ENCODE measurements at regions not wholly inside any gene's neighbourhood (a gene's known extent, or its start where the extent isn't known, plus 50 kb on each side); places are given as distances from the start of the nearest gene placed in this dataset.

DNA sequence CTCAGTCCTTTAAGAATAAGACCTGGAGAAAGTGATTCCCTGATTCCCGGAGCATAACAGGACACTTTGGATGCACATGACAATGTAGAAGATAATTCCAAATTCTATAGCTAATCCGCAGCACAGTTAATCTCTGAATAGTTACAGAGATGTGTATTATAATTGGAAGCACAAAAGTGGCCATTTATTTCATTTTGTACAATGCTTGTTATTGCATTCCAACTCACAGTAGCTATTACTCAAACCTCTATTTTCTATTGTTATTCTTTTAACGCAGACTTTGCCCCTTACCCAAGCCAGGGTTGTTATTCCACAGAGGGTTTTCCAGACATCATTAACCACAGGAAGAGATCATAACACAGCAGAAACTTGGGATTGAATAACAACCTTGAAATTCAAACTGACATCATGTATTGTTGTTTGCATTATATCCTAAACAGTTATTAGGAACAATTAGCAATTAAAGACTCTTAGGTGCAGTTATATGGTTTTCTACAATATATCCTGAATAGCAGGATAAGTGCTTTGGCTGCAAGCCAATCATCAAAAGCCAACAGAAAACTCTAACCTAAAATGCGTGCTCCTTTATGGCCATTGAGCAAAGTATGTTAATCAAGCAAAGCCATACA lies 984.0 kb upstream of the TENM3 start:
- DNase-seq (ENCODE audit: low read depth in 1 of 2, low spot score in 1 of 2), result no peak

DNA sequence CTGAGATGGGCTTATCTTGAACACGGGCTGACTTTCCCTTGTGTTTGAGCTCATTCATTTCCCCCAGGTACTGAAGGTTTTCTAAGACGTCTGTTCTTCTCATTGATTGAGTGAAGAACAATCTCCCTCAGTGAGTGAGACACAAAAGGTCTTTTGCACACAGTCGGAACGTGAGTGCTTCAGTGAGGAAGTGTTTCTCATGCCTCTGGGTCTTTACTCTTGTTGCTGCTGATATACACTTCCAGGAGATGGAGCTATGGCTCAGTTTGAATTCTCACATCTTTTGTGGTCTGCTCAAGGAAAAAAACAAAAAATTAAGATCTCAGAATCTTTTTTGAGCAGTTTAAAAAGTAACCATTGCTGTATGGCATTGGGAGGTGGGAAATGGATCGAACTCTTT lies 981.9 kb upstream of the TENM3 start:
- DNase-seq (ENCODE audit: low read depth in 1 of 2, low spot score in 1 of 2), result no peak

DNA sequence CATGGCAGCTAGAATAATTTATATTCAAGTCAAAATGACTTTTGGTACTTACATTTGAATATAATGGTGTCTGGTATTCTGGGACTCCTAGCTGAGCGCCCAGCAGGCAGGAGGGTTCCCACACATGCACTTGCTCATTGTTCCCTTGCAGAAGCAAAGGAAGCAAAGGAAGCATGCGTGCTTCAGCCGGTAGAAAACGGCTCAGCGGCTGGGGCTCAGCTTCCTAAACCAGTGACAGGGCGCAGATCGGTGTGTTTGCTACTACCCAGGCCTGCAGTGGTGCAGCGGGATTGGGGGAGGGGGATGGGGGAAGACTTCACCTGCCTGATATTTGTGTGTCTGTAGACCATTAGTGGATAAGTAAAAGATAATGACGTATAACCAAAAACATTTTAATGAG lies 978.3 kb upstream of the TENM3 start:
- DNase-seq (ENCODE audit: low read depth in 1 of 2, low spot score in 1 of 2), result no peak

DNA sequence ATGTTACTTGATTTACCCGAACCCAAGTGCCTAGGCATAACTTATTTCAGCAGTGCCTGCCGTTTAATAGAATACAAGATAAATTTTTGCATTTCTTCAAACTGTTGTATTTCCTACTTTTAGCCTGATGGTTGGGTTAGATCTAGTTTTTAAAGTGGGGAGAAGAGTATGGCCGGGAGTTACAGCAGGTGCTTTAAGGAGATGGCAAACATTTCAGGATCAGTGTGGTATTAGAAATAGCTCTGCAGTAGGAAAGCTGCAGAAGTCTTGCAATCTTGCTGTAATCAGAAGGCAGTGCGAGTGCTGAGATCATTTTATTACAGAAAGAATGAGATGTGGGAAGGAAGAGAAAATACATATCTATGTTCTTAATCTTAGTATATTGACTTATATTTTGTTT lies 977.8 kb upstream of the TENM3 start:
- DNase-seq (ENCODE audit: low read depth in 1 of 2, low spot score in 1 of 2), result no peak

DNA sequence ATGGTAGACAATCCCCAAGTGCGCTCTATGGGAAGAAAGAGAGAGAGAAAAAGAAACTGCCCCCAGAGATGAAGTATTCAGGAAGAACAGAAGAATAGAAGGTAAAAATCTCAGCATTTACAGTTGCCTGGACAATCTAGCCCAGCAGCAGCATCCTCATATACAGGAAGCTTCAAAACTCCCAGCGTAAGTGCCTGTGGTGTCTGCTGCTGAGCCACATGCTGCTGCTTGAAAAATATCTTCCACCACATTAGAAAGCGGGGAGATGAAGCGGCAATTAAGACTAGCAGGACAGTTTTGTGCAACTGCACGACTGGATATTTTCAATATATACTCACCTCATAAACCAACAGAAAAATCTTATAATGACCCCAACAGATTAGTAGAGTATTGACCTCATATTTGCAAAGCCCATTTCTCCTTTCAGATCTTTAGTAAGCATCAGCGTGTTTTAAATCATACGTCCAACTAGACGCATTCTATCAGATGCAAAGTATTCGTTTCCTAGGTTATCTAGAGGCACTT lies 972.0 kb upstream of the TENM3 start:
- DNase-seq (ENCODE audit: low read depth in 1 of 2, low spot score in 1 of 2), result no peak

DNA sequence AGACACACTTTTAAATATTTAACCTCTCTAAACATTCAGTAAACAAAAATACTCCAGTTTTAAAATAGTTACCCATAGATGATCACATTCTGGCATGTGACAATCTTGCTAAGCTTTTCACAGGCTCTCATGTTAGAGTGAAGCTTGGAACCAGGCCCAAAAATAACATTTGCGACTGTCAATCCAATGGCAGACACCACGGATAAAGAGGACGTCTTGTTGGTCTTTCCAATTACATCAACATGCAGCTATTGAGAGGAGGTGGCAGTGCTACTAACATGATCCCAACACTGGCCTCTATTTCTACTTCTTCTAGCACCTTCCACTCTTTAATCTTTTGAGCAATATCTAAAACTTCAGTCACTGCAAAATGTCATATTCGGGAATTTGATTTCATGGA lies 970.8 kb upstream of the TENM3 start:
- no peak for DNase-seq (ENCODE audit: low read depth in 1 of 2, low spot score in 1 of 2)

DNA sequence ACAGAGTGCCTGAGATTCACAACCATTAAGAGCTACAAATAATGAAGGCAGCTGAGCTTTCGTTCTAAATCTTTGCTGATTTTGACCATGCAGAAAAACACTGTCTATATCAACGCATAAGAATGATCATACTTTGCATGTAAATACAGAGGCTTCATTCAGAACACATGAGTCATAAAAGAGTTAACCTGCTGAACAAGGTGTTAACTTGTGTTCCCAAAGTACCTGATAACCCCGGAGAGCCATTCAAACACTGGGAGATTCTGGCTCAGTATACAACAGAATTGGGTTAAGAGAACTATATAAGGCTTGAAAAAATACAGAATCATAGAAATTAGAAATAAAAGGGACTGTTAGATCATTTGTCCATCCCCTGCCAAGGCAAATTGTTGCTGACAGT lies 964.3 kb upstream of the TENM3 start:
- DNase-seq (ENCODE audit: low read depth in 1 of 2, low spot score in 1 of 2), result no peak

DNA sequence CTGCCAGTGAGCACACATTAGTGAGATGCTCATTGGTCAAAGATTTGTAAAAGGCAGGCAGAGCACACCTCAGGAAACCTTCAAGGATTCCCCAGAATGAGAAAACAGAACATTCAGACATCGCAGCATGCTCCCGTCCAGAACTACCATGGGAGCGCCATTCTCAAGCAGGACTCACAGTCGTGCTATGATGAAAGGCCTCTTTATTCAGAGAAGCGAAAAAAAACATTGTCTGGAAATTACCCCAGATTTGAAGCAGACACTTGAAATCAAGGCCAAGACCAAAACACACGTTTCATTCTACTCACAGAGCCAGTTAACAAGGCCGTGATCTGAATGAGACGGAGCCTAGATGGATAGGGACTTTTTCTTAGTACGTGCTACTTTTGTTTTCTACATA lies 961.8 kb upstream of the TENM3 start:
- no peak for DNase-seq (ENCODE audit: low read depth in 1 of 2, low spot score in 1 of 2)

DNA sequence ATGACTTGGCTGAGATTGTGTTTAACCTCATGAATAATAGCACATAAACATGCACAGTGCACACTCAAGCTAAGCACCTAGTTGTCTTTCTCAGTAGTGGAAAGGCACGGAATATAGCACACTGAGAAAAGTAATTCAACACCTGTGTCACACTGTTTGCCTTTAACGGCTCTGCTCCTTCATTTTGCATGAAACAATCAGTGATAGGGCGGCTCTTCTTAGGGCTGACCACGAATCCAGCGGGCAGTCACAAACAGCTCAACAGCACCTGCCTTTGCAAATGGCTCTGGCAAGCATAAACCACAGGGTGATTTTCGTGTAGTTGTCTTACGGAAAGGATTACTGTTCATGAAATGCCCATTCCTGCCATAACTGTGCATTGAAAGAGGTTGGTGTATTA lies 954.0 kb upstream of the TENM3 start:
- no peak for DNase-seq (ENCODE audit: low read depth in 1 of 2, low spot score in 1 of 2)

DNA sequence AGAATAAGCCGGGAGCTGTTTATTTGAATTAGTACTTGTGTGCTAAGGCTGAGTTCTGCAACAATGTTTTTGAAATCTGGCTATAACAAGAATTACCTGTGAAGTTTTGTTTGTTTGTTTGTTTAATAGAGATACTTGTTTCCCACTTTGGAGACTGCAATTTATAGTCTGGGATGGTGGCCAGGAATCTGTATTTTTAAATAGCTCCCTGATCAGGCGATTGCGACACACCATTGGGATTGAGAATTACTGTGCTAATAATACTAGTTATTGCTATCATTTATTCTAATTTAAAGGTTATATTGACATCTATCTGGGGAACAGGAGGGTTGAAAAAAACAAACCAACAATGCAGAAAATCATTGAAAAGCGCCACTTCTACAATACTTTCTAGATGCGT lies 951.6 kb upstream of the TENM3 start:
- no peak for DNase-seq (ENCODE audit: low read depth in 1 of 2, low spot score in 1 of 2)

DNA sequence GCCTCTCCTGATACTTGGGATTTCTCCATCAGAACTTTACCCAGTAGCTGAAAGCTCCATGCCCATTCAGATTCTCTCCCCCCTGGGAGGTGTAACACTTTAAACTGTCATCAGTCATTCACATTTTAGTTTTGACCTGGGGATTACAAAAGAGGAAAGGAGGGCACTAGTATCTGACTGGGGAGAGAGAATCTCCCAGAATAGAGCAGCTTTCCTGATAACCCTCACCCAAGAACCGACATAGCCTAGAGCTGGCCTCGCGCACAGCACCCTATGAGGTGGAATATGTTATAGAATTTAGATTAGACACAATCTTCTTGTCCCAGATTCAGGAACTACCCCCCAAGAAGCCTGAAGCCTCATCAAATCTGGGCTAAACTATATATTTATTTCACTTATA lies 950.2 kb upstream of the TENM3 start:
- no peak for DNase-seq (ENCODE audit: low read depth in 1 of 2, low spot score in 1 of 2)

DNA sequence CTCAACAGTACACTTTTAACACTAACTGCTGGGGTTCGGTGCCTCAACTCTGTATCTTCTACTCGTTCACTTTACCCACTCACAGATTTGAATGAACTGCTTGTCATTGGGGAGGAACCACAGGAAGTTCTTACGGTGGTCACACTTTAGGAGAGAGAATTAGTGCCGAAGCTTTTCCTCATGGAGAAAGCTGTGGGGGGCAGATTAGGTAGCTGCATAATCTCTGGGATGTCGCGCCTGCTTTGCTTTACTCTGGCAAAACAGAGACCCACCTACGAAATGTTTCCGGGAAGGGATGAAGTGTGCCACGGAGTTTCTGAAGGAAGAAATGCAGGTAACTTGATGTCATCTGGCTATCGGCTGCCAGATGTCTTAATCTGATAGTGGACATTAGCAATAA lies 949.7 kb upstream of the TENM3 start:
- no peak for DNase-seq (ENCODE audit: low read depth in 1 of 2, low spot score in 1 of 2)

DNA sequence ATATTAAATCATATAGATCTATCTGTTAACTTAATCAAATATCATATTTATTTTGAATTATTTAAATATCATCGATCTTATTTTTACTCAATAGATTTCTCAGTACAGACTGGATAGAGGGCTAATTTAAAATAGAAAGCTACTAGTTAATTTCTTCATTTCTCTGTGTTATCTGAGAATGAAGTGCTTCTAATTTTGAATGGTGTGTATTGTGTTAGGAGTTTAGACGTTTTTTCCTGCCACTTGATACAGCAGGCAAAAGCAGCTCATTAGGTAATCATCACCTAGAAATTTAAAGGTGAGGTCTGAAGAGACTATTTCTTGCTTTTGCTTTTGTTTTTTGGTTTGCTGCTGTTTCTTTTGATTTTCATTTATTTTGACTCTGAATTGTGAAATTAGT lies 948.8 kb upstream of the TENM3 start:
- DNase-seq (ENCODE audit: low read depth in 1 of 2, low spot score in 1 of 2), result no peak

DNA sequence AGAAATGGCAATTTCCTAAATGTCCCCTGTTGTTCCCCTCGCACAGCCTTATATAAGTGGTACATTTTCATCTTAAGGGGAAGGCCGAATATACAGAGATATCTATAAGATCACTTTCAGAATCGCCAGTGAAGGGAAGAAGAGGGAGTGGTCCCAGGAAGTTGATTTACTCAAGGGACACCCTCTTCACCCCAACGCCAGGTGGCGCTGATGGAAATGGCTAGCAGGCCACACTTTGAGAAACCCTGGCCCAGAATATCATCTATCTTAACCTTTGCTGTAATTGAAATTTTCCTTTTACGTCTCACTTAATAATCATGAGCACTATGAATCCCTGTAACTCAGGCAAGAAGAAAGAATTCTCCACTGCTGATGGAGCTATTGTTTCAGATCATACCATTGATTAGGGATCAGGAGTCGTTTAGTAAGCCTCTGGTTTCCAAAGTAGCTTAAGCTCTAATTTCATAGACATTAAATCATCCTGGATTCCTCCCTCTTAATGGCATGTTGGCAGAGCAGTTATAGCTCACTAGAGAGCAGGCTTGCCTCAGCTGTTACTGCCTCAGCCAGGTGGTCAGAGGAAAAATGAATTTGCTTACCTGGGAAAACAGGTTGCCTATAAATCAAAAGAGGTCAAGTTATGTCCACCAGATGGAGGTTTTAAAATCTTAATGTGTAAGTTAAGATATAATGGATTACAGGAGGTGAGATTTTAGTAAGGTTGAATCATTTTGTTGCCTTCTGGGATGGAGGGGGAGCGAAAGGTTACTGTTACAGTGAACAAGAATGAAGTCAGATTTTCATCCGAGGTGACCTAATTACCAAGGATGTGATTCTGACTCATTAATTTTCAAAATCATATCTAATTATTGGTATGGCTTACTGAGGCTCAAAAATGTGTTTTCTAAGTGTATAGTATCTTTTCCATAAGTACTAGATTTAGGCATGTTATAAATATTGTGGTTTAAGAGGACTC lies 941.2 kb upstream of the TENM3 start:
- no peak for DNase-seq (ENCODE audit: low read depth in 1 of 2, low spot score in 1 of 2)

DNA sequence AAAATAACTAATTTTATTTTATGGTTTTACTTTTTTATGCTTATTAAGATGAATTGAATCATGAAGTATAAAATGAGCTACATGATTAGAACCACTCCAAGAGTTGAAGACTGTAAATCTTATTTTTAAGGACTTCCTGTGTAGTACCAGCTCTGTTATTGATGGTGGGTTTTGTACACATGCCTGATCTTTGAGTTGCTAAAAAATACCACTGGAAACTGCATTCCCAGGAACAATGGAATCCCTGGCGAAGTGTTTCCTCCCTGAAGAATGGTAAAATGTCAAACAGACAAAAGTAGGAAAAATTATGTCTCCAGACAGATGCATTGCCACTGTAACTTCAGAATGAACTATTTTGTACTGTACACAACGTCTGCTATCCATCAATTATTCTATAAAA lies 935.4 kb upstream of the TENM3 start:
- DNase-seq (ENCODE audit: low read depth in 1 of 2, low spot score in 1 of 2), result no peak

DNA sequence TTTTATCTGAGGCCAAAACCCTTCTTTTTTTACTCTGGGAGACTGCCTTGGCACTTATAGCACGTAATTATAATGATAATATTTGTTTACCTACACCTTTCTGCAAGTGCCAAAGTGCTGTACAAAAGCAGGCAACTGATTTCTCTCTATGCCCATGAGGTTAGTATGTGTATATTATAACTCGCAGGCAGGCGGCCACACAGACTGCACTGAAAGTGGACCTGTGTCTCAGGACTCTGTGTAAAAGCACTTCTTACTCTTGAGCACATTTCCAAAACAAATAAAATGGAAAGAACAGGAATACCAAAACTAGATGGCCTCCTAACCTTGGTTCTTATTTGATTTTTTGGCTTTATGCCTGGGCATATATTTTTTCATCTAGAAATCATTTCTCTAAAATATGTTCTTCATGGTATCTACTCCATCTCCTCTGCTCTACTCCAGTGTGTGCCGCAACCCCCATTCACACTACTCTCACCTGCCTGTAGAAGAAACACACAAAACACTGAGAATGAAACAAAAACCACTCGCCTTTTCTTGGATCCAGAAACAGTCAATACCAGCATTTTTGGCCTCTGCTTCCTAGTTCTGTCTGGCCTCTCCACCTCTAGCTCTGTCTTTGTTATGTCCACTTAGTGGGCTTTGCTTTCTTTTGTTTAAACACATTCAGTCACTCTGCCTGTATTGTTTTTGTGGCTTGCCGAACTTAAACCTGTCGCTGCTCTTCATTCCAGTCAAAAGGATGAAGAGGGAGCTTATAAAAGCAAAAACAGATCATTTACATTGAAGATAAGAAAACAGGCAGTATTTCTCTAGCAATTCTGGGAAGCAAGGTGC lies 934.5 kb upstream of the TENM3 start:
- no peak for DNase-seq (ENCODE audit: low read depth in 1 of 2, low spot score in 1 of 2)

DNA sequence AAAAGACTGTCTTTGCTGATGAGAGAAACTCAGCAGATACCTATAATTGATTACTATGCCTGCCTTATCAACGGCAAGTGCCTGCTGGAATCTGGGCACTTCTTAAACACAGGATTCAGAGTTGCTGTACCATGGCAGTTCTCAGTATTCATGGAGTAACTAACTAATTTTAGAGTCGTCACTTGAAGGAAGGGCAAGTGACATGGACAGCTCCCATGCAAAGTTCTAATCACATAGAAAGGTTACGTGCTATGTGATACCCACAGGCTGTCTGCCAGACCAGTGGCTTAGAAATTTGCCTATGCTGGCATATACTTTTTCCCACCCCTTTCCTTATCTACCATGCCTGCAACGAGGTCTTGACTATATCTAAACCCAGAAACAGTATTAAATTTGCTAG lies 931.1 kb upstream of the TENM3 start:
- DNase-seq (ENCODE audit: low read depth in 1 of 2, low spot score in 1 of 2), result no peak

DNA sequence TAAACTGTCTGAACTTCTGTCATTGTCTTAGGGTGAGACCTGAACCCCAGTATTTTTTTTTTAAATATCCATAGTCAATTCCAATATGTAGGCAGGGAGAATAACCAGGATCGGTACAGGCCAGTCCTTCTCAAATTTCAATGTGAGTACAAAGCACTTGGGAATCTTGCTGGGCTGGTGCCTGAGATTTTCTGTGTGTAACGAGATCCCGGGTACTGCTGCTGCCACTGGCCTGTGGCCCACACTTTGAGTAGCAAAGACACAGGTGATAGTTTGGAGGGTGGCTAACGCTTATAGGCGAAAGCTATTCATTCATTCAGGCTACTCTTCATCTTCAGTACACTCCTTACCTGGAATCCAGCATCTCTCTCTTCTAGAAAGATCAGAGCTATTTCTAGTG lies 923.6 kb upstream of the TENM3 start:
- no peak for DNase-seq (ENCODE audit: low read depth in 1 of 2, low spot score in 1 of 2)

DNA sequence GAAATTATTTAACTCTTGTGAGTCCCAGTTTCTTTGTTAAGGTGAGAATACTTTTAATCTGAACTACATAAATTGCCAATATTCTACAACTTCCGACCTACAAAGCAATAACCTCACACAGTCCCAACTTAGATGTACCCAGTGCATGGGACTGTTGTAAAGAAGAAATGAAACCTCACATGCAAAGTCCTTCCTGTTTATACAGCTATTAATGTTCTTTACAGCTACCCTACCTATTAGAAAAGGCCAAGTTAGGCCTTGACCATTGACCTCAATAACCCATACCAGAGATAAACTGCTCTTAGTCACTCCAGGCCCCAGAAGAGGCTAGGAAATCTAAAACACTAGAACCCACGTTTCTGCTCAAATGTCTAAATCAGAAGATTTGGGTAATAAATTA lies 920.1 kb upstream of the TENM3 start:
- DNase-seq (ENCODE audit: low read depth in 1 of 2, low spot score in 1 of 2), result no peak

DNA sequence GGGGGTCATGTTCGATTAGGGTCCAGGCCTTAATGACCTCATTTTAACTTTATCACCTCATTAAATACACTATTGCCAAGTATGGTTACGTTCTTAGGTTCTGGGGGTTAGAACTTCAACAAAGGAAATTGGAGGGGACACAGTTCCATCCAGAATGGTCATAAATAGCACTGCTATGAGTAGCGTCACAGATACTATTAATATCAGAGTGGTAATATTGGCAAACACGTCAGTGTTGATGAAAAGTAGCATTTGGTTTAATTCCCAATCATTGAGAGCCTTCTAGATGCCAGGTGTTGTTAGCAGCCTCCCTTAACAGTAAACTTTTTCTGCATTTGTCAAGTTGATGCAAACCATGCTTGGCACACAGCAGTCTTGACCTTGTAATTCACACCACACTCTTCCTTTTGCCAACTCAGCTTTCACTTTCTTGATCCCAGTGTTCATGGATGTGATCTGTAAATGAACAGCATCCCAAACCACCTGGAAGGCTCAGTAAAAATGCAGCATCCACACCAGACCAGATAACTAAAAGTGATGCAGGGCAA lies 912.5 kb upstream of the TENM3 start:
- DNase-seq (ENCODE audit: low read depth in 1 of 2, low spot score in 1 of 2), result no peak

DNA sequence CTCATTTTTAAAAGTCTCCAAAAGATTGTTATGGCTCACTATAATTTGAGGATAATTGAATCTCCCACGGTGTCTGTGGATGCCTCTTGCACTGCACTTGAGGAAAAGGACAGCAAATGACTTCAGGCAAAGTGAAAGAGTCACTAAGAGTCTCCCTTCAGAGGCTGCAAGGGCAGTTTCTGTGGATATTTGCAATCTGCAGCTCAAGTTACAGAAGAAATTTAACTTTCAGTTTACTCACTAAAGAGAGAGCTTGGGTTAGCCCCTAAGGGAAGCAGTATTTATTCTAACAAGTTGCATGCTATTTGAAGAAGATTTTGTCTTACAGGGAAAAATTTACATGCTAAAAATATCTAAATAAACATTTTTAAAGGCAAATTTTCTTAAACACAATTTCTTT lies 912.0 kb upstream of the TENM3 start:
- DNase-seq (ENCODE audit: low read depth in 1 of 2, low spot score in 1 of 2), result no peak
